ENCODE measurements at regions not wholly inside any gene's neighbourhood (a gene's known extent, or its start where the extent isn't known, plus 50 kb on each side); places are given as distances from the start of the nearest gene placed in this dataset.

DNA sequence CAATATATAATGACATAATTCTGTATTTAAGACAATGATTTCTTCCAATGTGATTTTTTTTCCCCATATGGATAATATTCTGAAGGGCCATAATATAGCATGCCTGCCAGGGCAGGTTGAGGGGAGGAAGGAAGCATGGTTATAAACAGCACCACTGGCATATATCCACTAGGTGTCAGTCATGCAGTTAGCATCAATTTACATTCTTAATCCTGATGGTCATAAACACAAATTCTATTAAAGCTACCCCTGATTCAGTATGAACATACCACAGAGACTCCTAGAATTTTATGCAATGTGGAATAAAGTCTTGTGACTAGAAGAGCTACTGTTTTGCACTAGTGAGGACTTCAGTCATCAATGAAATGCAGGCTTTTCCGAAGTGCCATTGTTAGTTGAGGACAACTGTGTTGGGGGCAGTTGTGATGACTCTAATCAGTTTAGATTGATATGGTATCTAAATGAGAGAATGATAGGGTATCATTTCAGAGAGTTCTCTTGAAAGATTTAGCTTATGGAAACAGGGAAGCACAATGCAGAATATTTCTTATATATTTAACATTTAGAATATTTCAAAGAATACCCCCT is 342.7 kb upstream of the NR5A2 start:
- H2AFZ ChIP-seq (ENCODE audit: low read depth, low read length, severe bottlenecking), result no peak overlapping the region
- H3K79me2 ChIP-seq (ENCODE audit: insufficient read depth, low read length), result no peaks in the 10 kb centered on the region
- no peaks in the 10 kb centered on the region for H4K20me1 ChIP-seq (ENCODE audit: low read depth, low read length)
- H3K27ac ChIP-seq (ENCODE audit: low read depth, low read length), result no peak overlapping the region
- no peak for TF ChIP-seq EZH2phosphoT487 (conservative IDR thresholded peaks at IDR 0.05; ENCODE audit: low read length)
- TF ChIP-seq, protein P1, sequence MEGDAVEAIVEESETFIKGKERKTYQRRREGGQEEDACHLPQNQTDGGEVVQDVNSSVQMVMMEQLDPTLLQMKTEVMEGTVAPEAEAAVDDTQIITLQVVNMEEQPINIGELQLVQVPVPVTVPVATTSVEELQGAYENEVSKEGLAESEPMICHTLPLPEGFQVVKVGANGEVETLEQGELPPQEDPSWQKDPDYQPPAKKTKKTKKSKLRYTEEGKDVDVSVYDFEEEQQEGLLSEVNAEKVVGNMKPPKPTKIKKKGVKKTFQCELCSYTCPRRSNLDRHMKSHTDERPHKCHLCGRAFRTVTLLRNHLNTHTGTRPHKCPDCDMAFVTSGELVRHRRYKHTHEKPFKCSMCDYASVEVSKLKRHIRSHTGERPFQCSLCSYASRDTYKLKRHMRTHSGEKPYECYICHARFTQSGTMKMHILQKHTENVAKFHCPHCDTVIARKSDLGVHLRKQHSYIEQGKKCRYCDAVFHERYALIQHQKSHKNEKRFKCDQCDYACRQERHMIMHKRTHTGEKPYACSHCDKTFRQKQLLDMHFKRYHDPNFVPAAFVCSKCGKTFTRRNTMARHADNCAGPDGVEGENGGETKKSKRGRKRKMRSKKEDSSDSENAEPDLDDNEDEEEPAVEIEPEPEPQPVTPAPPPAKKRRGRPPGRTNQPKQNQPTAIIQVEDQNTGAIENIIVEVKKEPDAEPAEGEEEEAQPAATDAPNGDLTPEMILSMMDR (IDR thresholded peaks at IDR 0.05; ENCODE audit: insufficient read depth, low read length, poor library complexity, severe bottlenecking), result peak; percentile 67
- H3K4me2 ChIP-seq (ENCODE audit: low read depth, low read length, poor library complexity, severe bottlenecking), result no peak overlapping the region
- no peaks in the 10 kb centered on the region for H3K9me3 ChIP-seq (ENCODE audit: insufficient read depth, low read length)
- H3K9me2 ChIP-seq (replicated peaks; ENCODE audit: insufficient read depth, low read length), result no peaks in the 10 kb centered on the region
- H3K4me3 ChIP-seq (ENCODE audit: insufficient read depth, low read length, poor library complexity, severe bottlenecking), result no peak overlapping the region
- no peak overlapping the region for H3K9ac ChIP-seq (ENCODE audit: low read length)
- H3K36me3 ChIP-seq (ENCODE audit: low read length), result no peaks in the 10 kb centered on the region
- H3F3A ChIP-seq (ENCODE audit: insufficient read depth), result no peaks in the 10 kb centered on the region
- no peaks in the 10 kb centered on the region for H3K27me3 ChIP-seq (ENCODE audit: low read length)

DNA sequence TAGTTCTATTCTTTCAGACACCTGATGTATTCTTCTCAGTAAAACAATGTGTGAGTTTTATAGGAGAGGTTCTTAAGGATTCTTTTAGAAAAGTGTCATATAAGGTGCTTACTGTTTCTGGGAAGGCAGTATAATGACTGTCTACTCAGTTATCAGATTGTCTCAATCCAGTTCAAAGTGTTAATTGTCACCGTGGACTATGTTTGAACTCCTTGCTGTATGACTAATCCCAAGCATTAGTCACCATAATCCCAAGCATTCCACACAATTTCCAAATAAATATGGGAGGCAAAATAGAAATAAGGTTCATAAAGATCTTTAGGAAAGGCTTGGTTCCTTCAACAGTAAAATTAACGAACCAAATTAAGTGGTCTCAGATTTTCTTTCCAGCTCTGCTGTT is 342.1 kb upstream of the NR5A2 start:
- H3K79me2 ChIP-seq (ENCODE audit: insufficient read depth, low read length), result no peaks in the 10 kb centered on the region
- no peak overlapping the region for H3K9ac ChIP-seq (ENCODE audit: low read length)
- no peak overlapping the region for H3K4me2 ChIP-seq (ENCODE audit: low read depth, low read length, poor library complexity, severe bottlenecking)
- H3K36me3 ChIP-seq (ENCODE audit: low read length), result no peaks in the 10 kb centered on the region
- no peak overlapping the region for H3K4me3 ChIP-seq (ENCODE audit: insufficient read depth, low read length, poor library complexity, severe bottlenecking)
- H3K27me3 ChIP-seq (ENCODE audit: low read length), result no peaks in the 10 kb centered on the region
- H4K20me1 ChIP-seq (ENCODE audit: low read depth, low read length), result no peaks in the 10 kb centered on the region
- no peak overlapping the region for H3K27ac ChIP-seq (ENCODE audit: low read depth, low read length)
- no peaks in the 10 kb centered on the region for H3K9me2 ChIP-seq (replicated peaks; ENCODE audit: insufficient read depth, low read length)
- H3F3A ChIP-seq (ENCODE audit: insufficient read depth), result no peaks in the 10 kb centered on the region
- H2AFZ ChIP-seq (ENCODE audit: low read depth, low read length, severe bottlenecking), result no peak overlapping the region
- TF ChIP-seq, protein P1 (IDR thresholded peaks at IDR 0.05; ENCODE audit: insufficient read depth, low read length, poor library complexity, severe bottlenecking), result no peak
- TF ChIP-seq EZH2phosphoT487 (conservative IDR thresholded peaks at IDR 0.05; ENCODE audit: low read length), result no peak
- H3K9me3 ChIP-seq (ENCODE audit: insufficient read depth, low read length), result no peaks in the 10 kb centered on the region

DNA sequence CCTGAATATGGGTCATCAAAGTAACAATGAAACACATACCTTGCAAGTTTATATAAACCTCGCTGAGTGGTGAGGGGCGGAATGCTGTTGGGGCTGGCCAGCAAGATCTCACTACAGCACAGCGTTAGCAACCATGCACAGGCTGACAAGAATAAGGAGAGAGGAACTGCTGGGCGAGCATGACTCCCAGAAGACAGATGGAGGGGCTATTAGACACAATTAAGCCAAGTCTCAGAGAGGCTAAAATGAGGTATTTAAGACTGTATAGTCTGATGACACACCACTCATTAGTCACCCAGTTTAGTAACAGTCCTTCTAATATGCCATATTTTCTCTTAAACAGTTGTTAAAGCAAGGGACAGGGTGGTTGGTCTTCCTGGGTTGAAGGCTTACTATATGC is 340.2 kb upstream of the NR5A2 start:
- H2AFZ ChIP-seq (ENCODE audit: low read depth, low read length, severe bottlenecking), result no peak overlapping the region

More for the DNA sequence above, 340.2 kb upstream of the NR5A2 start:
- Histone ChIP-seq H3K9me2 (replicated peaks; ENCODE audit: insufficient read depth, low read length) (no peaks in the 10 kb centered on the region), H3K36me3 (ENCODE audit: low read length) (no peaks in the 10 kb centered on the region), H3F3A (ENCODE audit: insufficient read depth) (no peaks in the 10 kb centered on the region), H4K20me1 (ENCODE audit: low read depth, low read length) (no peaks in the 10 kb centered on the region), H3K27me3 (ENCODE audit: low read length) (no peaks in the 10 kb centered on the region), H3K27ac (ENCODE audit: low read depth, low read length) (no peak overlapping the region), H3K9ac (ENCODE audit: low read length) (no peak overlapping the region), H3K9me3 (ENCODE audit: insufficient read depth, low read length) (no peaks in the 10 kb centered on the region), H3K4me3 (ENCODE audit: insufficient read depth, low read length, poor library complexity, severe bottlenecking) (no peak overlapping the region), H3K4me2 (ENCODE audit: low read depth, low read length, poor library complexity, severe bottlenecking) (no peak overlapping the region), H3K79me2 (ENCODE audit: insufficient read depth, low read length) (no peaks in the 10 kb centered on the region)
- TF ChIP-seq, protein P1 (IDR thresholded peaks at IDR 0.05; ENCODE audit: insufficient read depth, low read length, poor library complexity, severe bottlenecking), result no peak
